ENCODE measurements at regions not wholly inside any gene's neighbourhood (a gene's known extent, or its start where the extent isn't known, plus 50 kb on each side); places are given as distances from the start of the nearest gene placed in this dataset.
"Not testable (repeated sequence)": the region's sequence is repeated elsewhere in the genome, so short reads cannot be mapped to it uniquely, and the experiment has no call there.

DNA sequence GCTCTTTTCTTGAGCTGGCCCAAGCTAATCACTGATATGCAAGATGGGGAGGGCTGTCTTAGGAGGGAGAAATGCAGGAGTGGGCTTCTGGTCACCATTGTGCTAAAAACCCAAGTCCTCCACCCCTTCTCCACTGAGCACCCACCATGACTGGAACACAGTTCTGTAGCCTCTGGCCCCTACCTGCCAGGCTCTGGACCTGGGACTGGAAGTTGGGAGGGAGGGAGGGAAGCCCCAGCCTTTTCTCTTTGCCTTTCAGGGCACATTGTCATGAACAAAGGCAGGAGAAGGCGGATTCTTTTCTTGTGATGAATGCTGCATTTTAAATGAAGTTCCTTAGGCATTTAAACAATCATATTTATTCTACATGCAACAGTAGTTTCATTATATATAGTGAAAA lies 559.1 kb upstream of the TRPC7 start:
- DNase-seq, result no peak

DNA sequence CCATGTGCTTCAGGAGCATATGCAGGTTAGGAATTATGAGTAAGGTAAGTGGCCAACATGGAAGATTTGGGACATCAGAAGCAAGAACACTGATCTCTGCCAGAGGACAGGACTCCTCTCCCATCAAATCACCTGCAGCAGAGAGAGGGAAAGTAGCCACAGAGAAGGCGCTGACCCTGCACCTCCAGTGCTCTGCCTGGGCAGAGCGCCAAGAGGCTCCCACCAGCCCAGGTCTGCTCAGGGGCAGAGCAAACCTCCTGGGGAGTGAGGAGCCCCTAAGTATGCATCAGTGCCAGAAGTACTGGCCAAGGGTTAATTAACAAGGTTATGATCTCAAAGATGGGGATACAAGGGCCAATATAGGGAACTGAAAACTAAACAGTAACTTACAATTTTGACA lies 545.3 kb upstream of the TRPC7 start:
- DNase-seq, result no peak

DNA sequence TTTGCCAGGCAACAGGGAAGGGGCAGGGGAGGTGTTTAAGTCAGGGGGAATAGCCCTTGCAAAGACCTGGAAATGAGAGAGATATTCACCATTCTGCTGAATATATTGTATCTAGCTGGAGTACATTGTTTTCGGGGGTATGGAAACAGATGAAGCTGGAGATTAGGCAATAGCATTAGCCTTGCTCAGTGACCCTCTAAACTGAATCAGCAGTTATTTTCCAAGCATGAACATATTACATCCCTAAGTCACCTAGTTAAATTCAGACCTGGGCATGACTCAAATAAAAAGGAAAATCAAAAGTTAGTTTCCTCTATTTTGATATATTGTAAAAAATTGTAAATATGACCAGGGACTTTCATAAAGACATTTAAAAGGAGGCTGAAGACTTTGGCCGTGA lies 544.6 kb upstream of the TRPC7 start:
- no peak for DNase-seq

DNA sequence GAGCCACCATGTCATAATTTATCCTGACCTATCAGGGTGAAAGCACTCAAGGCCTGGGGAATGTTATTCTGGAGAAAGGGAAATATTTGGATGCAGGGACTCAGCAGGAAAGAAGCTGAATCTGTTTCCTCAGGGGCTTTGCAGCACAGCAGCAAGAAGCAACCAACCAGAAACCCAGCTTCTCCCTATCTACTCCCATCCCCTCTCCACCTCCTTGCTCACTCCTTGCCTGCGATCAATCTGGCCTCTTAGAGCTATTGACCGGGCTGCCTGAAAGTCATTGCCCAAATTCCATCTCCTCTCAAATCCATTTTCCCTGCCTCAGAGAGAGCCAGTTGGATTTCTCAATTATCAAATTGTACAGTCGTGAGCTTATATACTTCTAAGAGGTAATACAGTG lies 542.0 kb upstream of the TRPC7 start:
- DNase-seq, result no peak

DNA sequence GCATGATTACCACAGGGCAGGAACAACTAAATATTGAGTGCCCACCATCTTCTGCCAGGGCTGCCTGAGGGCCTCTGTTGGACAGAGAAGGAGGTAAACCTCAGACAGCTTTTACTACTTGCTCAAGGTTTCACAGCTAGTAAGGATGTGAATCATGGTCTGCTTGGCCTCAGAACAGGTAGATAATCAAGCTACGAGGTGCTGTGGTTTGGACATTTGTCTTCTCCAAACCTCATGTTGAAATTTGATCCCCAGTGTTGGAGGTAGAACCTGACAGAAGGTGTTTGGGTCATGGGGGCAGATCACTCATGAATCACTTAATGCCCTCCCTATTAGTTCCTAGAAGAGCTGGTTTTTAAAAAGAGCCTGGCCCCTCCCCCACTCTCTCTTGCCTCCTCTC lies 541.2 kb upstream of the TRPC7 start:
- DNase-seq, result no peak

DNA sequence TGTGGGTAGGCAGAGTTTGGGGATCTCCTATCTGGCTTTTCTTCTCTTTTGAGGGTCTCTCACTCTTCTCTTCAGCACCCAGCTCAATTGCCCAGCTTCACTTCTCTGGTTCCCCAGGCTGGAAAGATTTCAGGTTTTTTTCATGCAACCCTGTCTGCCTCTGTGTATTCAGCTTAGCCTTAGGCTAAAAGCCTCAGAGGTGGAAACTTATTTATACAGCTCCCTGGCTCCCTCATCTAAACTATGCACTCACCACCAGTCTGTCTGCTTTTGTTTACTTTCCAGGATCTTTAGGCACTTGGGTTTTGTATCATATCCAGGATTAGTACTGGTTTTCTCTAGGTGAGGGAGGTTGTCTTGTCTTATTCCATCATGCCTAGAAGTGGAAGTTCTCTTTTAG lies 540.2 kb upstream of the TRPC7 start:
- no peak for DNase-seq

DNA sequence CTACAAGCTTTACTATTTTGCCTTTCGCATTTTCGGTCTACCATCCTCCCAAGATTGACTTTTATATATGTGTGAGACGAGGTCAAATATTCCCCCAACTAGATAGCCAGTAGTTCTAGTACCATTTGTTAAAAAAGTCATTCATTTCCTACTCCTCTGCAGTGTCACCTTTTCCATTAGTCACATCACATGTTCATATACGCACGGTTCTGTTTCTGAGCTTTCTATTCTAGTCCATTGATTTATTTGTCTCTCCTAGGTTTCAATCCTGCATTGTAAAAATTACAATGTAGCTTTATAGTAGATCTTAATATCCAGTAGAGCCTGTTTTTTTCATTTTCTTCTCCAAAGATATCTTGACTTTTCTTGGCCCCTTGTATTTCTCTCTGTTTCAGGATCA lies 528.7 kb upstream of the TRPC7 start:
- no peak for DNase-seq

DNA sequence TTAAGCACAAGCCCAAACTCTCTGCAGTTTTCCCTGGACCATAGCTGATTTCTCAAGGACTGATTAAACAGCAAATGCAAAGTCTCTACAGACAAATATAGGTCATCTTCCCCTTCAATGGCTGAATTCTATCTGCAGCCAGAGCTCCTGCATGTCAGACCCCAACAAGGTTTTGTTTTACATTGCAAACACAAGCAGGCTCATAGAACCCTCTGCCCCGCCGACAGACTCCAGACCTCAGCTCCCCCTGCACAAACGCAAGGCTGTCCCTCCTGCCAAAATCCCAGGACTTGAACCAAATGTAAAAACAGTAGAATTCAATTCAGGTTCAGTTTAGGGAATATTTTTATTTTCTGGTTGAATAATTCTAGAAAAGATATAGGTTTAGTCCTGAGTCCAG lies 526.7 kb upstream of the TRPC7 start:
- DNase-seq, result no peak

DNA sequence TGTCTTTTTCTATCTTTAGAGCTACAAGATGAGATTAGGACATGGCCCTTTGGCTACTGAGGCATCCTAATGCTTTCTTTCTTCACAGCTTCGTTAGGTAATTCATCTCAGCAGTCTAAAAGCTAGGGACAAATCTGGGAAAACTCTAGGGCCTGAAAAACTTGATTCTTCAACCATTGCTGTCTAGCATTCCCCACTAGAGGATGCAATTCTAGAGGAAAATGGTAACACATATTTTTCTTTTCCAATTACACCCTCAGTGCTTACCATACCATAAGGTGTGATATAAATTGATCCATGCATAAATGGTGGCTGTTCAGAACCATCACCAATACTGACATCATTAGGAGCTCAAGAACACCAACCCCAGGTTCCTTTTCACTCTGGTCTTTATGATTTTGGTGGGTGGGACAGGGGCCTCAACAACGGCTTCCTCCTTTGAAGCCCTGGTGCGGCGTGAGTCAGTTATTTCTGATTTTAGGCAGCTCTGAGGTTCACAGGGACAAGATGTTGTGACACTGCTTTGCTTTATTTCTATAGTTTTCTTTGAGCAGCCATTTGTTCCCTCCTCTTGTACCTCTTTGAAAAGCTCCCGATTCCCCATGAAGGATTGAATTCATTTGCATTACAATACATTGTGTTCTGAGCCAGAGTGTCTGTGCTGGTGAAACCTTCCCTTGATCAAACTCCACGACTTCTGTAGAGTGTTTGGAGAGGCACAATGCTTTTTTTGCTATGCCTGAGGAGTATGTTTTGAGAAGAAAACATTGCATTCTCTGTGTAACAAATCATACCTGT lies 526.0 kb upstream of the TRPC7 start:
- no peak for DNase-seq

DNA sequence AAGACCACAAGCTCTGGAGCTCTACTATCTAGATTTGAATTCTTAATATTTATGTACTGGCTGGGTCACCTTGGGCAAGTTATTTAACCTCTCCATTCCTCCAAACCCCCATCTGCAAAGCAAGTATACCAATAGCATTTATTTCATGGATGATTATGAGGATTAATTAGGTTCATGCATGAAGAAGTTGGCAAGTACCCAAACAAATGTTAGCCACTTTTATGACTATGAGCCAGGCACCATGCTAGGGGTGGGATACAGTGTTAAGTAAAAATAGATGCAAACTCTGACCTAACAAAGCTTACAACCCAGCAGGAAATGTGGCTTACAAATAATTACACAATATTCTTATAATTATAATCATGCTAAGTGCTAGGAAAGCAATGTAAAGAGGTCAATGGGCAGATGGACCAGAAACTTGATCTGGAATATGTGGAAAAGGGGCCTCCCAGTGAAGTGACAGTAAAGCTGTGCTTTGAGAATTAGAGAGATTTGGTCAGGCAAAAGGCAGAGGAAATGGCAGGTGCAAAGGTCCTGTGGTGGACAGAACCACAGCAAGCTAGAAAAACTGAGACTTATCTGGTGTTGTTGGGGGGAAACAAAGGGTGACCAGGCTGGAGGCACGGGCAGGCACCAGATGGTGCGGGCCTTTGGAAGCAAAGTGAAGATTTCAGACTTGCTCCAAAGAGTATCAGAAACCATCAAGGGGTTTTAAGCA lies 525.2 kb upstream of the TRPC7 start:
- no peak for DNase-seq

DNA sequence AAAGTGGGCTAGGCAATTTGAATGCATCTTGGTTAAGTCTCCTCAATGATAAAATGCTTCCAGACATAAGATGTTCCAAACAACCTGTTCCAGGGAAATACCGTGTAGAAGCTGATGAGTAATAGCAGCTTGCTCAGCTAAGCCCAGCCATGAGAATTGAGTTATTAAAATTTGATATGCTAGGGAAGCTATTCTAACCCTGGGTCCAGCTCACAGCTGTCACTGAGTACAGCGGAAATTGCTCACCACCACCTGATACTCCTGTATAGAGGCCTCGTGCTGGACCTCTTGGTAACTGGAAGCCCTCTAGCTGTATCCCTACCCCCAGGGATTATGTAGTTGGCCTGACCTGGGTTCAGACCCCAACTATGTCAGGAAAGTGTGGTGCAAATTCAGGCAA lies 521.3 kb upstream of the TRPC7 start:
- DNase-seq, result no peak

DNA sequence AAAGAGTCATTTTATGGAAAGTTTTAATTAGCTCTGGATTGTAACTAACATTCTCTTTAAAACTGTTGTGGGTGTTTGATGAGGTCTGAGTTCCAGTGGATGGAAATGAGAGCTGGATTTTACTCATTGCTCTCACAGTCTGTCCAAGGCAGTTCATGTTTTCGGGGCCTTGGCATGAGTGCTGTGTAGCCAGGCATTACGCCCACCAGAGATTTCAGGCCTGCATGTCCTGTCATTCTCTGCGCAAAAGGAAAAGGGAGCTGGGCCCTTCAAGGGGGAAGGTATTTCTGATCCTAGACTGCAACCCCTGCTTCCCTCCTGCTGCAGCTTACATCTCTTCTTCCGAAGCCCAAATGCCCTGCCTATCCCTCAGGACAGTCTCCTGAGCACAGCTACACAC lies 499.6 kb upstream of the TRPC7 start:
- DNase-seq, result no peak

DNA sequence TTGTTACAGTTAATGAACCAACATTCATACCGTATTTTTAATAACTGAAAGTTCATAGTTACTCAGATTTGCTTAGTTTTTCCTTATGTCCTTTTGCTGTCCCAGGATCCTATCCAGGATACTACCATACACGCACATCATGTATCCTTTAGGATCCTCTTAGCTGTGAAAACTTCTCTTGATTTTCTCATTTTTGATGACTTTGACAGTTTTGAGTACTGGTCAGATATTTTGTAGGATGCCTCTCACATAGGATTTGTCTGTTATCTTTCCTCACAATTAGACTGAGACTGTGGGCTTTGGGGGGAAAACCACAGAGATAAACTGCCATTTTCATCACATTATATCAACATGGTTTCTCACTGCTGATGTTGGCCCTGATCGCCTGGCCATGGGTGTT lies 491.3 kb upstream of the TRPC7 start:
- no peak for DNase-seq

DNA sequence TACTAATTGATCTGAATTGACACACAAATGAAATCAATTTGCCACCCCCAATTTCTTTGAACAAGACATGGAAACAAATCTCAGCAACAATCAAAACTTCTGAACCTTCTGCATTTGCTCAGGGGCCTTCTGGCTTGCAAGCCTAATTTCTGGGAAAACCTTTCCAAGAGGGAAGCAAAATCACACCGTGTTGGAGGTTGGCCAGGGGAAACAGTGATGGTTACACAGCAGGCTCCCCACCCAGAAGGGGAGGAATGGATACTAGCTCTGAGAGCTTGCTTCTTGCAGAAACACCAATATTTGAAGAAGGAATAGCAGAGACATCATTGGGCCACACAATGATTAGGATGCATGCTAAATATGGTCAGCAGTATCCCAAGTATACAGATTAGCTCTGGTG lies 488.6 kb upstream of the TRPC7 start:
- no peak for DNase-seq

DNA sequence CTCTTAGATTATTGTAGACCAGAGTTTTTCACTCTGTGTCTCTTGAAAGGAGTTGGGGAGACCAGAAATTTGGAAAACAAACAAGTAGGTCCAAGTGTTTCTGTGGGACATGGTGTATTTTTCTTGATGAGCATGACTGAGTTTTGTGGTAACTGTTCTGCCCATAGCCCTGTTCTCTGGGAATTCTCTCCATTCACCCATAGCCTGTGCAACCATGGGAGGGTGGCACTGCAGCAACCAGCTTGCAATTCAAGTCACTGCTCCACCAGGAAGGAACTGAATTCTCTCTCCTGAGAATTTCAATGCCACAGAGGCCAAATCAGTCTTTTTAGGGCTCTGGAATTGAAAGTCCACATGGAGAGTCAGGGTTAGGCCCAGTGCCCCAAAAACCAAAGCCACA lies 475.3 kb upstream of the TRPC7 start:
- DNase-seq, result no peak

DNA sequence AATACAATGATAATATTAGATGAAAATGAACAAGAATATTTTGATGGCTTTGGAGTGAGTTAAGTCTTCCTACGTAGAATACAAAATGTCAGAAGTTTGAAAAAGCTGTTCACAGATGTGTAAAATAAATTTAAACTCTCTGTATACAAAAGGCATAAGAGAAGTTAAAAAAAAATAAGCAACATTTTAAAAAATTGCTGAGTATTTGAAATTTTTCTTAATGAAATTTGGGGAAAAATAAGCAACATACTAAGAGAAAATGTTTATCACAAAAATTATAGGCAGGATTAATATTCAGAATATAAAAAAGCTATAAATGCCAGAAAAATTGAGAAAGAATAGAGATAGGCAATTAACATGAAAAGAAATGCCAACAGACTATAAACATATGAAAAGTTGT lies 470.7 kb upstream of the TRPC7 start:
- no peak for DNase-seq

DNA sequence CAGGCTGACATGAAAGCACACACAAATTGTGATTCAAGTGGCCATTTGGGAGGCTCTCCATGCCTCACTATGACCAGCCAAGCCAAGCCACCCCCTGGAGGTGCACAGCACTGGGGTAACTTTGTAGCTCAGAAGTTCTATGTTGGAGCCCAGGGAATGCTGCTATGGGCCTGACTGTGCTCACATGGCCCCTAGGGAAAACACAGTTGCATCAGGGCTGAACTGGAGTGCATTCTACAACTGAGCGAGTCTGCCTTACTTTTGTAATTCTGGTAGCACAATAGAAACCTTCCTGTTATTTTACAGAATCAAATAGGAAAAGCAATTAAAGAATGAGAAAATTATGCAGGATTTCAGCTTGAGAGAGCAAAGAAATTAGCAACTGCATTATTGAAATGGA lies 455.5 kb upstream of the TRPC7 start:
- no peak for DNase-seq

DNA sequence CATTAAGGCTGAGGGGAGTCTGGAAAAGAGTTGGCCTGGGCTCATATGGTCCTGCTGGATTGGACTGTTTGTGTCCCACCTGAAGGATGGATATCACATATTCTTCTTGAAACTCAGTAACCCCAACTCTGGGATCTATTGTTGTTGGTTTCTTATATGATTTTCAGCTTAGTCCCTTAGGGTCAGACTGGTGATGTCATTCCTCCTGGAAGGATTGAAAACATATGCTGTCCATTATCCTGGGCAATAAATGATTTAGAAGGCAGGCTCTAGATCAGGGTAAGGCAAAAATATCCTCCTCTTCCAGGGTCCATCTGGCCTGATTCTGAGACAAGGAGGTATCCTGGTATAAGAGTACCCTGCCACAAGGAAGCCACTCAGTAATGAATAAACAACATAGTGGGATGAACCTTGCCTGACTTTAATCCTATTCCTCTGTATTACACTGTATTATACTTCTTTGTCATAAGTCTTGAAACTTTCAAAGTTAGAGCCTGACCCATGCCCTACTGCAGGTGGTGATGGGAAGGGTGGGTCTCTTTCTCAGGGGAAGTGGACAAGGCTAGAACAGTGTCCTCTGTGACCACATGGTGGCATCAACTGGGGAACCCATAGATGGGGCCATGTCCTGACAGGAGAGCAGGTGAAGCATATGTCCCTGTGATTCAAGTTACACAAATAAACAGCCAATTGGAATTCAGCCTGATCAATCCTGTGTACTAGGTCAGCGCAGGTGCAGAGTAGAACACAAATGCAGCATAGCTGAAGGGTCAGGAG lies 454.4 kb upstream of the TRPC7 start:
- no peak for DNase-seq

DNA sequence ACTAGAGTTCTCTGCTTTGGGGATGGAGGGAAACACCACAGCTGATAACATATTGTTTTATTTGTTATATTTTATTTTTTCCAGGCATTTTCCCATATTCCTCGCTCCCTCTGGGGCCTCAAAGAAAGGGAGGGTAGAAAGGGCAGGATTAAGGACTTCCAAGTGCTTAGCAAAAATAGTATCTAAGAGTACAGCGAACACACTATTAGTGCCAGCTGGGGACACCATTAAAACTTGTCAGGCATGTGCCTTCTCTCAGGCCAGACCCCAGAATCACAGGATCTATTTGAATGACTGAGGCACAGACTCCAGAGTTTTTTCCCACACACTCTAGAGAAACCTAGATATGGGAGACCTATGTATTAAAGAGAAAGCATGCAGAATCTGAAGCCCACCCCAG lies 451.0 kb upstream of the TRPC7 start:
- no peak for DNase-seq

DNA sequence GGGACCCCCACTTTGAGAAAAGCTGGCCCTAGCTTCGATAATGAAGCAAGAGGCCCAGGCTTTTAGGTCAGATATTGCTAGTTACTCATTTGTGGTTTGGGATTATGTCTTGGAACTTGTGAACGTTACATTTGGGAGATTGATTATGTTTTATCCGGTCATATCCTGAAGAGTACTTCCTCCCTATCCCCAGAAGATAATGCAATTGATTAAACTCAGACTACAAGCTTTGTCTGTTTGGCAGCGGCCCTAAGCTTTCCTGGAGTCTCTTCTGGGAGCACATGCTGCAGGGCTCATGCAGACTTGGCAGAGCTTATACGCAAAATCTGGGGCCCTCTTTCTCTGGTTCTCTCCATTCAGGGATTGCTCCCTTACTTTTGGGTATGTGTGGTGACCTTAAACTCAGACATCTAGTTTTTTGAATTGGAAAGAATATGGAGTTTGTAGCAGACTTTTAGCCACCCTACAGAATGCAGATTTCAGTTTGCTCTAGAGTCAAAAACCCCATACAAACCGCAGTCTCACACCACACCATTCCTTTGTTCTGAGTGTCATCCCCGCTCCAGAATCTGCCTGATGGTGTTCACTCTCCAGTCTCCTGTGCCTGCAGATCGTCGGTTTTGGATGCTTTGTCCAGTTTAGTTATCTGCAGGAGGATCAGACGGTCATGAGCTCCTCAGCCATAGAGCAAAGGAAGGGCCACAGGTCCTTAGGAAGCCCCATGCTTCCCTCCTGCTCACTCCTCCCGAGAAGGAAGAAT lies 449.5 kb upstream of the TRPC7 start:
- no peak for DNase-seq

DNA sequence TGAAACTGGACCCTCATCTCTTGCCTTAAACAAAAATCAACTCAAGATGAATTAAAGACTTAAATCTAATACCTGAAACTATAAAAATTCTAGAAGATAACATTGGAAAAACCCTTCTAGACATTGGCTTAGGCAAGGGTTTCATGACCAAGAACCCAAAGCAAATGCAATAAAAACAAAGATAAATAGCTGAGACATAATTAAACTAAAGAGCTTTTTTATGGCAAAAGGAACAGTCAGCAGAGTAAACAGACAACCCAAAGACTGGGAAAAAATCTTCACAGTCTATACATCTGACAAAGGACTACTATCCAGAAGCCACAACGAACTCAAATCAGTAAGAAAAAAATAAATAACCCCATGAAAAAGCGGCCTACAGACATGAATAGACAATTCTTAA lies 446.9 kb upstream of the TRPC7 start:
- not testable (repeated sequence) for DNase-seq

DNA sequence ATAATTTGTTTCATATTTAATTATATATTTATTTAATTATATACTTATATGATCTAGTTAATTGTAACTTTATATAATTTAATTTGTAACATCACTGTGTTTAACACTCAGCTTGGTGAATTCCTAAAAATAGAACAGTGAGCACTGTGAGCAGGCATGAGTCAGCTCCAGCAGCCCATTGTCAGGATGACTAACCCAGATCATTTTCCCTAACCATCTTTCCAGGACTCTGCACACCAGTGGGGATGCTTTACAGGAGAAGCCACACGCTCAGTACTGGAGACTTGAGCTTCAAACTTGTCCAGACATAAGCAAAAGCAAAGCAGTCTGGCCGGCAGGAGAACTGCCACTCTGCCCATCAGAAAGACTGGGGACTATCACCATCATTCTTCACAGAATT lies 446.2 kb upstream of the TRPC7 start:
- DNase-seq, result no peak

DNA sequence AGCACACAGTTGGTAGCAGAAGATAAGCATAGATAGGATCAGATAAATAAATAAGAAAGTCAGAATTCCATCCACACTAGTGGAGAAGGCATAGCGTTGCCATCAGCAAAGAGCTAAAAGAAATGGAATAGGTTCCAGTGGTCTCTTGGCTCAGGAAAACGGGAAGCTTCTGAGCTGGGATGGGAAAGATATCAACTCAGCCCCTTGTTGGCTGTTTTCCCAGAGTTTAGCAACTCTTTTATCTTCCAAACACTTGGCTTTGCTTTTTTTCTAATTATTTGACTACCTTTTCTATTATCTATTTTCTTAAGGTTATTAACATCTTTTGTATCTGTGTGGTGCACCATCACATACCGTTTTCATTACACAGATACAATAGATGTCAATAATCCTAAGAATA lies 445.7 kb upstream of the TRPC7 start:
- no peak for DNase-seq
